ENCODE measurements at regions not wholly inside any gene's neighbourhood (a gene's known extent, or its start where the extent isn't known, plus 50 kb on each side); places are given as distances from the start of the nearest gene placed in this dataset.

GRCh38 chr1:199858171-199858570 is 169.3 kb upstream of the NR5A2 start:
- DNase-seq (no peak), ATAC-seq (replicated peaks in 1 of 4) (no peak)
- no peaks in the 10 kb centered on the region for H3K9me3 Mint-ChIP-seq
- Histone ChIP-seq H3K36me3 (ENCODE audit: control insufficient read depth in 2 of 2, extremely low read depth in 1 of 2, insufficient read depth in 1 of 2, low read length in 1 of 2) (no peaks in the 10 kb centered on the region), H3K4me1 (ENCODE audit: control insufficient read depth in 1 of 2, extremely low read depth in 1 of 2, insufficient read depth in 2 of 2, low read length in 2 of 2) (peaks cover 0 to 8% of the 10 kb centered on the region in 2 experiments), H3K4me3 (ENCODE audit: control insufficient read depth in 1 of 2, extremely low read depth in 1 of 2, low read length in 1 of 2) (no peak overlapping the region), H3K27ac (ENCODE audit: low read length) (no peak overlapping the region), H3K9me3 (no peaks in the 10 kb centered on the region), H3K27me3 (replicated peaks in 1 of 2; ENCODE audit: control insufficient read depth in 2 of 2, extremely low read depth in 1 of 2, insufficient read depth in 2 of 2, low read length in 1 of 2) (peaks cover 0 to 3% of the 10 kb centered on the region in 2 experiments)
- POLR2A ChIA-PET: no interaction called here
- H3K36me3 Mint-ChIP-seq: no peaks in the 10 kb centered on the region
- WGBS (ENCODE audit: insufficient coverage): no CpG with 5 or more reads among the region's 4 CpGs
- no peak overlapping the region for H3K27ac Mint-ChIP-seq
- CTCF ChIA-PET: no interaction called here
- peaks cover 4 to 7% (median 6%) of the 10 kb centered on the region in 3 donors for H3K4me1 Mint-ChIP-seq
- H3K27me3 Mint-ChIP-seq: peaks cover 0 to 16% of the 10 kb centered on the region in 2 donors
- no peak overlapping the region for H3K4me3 Mint-ChIP-seq

GRCh38 chr1:199858856-199859255 is 168.7 kb upstream of the NR5A2 start:
- WGBS (ENCODE audit: insufficient coverage): no CpG with 5 or more reads among the region's 1 CpG
- Mint-ChIP-seq H3K4me1 (peaks cover 4 to 7% (median 6%) of the 10 kb centered on the region in 3 donors), H3K9me3 (no peaks in the 10 kb centered on the region), H3K4me3 (no peak overlapping the region), H3K27ac (no peak overlapping the region), H3K27me3 (peaks cover 0 to 16% of the 10 kb centered on the region in 2 donors), H3K36me3 (no peaks in the 10 kb centered on the region)
- no peak overlapping the region for H3K27ac ChIP-seq (ENCODE audit: low read length)
- no peak overlapping the region for H3K4me3 ChIP-seq (ENCODE audit: control insufficient read depth in 1 of 2, extremely low read depth in 1 of 2, low read length in 1 of 2)
- peaks cover 0 to 3% of the 10 kb centered on the region in 2 experiments for H3K27me3 ChIP-seq (replicated peaks in 1 of 2; ENCODE audit: control insufficient read depth in 2 of 2, extremely low read depth in 1 of 2, insufficient read depth in 2 of 2, low read length in 1 of 2)
- ATAC-seq (replicated peaks in 1 of 4): no peak
- ChIA-PET POLR2A (no interaction called here), CTCF (no interaction called here)
- no peaks in the 10 kb centered on the region for H3K36me3 ChIP-seq (ENCODE audit: control insufficient read depth in 2 of 2, extremely low read depth in 1 of 2, insufficient read depth in 1 of 2, low read length in 1 of 2)
- H3K9me3 ChIP-seq: no peaks in the 10 kb centered on the region
- peaks cover 0 to 8% of the 10 kb centered on the region in 2 experiments for H3K4me1 ChIP-seq (ENCODE audit: control insufficient read depth in 1 of 2, extremely low read depth in 1 of 2, insufficient read depth in 2 of 2, low read length in 2 of 2)
- no peak for DNase-seq

DNA sequence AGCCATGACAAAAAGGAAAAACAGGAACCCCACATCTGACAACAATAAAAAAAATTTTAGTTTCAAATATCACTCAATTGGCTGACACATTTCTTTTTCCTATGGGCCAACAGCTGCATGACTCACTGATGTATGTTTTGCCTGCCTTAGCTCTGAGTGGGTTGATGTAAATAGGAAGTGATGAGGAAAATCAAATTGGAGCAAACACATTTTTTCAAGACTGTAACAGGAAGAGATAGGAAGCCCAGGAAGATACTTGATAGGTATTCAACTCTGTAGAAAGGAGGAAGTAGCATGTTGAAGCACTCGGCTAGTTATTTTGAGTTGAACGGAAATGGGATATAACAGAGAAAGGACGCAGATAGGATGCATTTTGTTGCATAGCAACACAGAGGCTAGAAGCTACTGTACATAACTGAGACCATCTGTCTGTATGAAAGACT is 168.0 kb upstream of the NR5A2 start:
- Histone ChIP-seq H3K4me3 (ENCODE audit: control insufficient read depth in 1 of 2, extremely low read depth in 1 of 2, low read length in 1 of 2) (no peak overlapping the region), H3K36me3 (ENCODE audit: control insufficient read depth in 2 of 2, extremely low read depth in 1 of 2, insufficient read depth in 1 of 2, low read length in 1 of 2) (no peaks in the 10 kb centered on the region), H3K9me3 (no peaks in the 10 kb centered on the region), H3K27ac (ENCODE audit: low read length) (no peak overlapping the region), H3K27me3 (replicated peaks in 1 of 2; ENCODE audit: control insufficient read depth in 2 of 2, extremely low read depth in 1 of 2, insufficient read depth in 2 of 2, low read length in 1 of 2) (peaks cover 0 to 3% of the 10 kb centered on the region in 2 experiments), H3K4me1 (ENCODE audit: control insufficient read depth in 1 of 2, extremely low read depth in 1 of 2, insufficient read depth in 2 of 2, low read length in 2 of 2) (peaks cover 0 to 8% of the 10 kb centered on the region in 2 experiments)
- Mint-ChIP-seq H3K27ac (no peak overlapping the region), H3K27me3 (peaks cover 0 to 20% of the 10 kb centered on the region in 2 donors), H3K36me3 (no peaks in the 10 kb centered on the region), H3K9me3 (no peaks in the 10 kb centered on the region), H3K4me3 (no peak overlapping the region), H3K4me1 (peaks cover 4 to 7% (median 6%) of the 10 kb centered on the region in 3 donors)
- WGBS (ENCODE audit: insufficient coverage): 0% methylated on average over 3 of the region's 3 CpGs
- ChIA-PET POLR2A (no interaction called here), CTCF (no interaction called here)
- DNase-seq (peak in 1 of 35 experiments; percentile 1), ATAC-seq (replicated peaks in 1 of 4) (no peak)

DNA sequence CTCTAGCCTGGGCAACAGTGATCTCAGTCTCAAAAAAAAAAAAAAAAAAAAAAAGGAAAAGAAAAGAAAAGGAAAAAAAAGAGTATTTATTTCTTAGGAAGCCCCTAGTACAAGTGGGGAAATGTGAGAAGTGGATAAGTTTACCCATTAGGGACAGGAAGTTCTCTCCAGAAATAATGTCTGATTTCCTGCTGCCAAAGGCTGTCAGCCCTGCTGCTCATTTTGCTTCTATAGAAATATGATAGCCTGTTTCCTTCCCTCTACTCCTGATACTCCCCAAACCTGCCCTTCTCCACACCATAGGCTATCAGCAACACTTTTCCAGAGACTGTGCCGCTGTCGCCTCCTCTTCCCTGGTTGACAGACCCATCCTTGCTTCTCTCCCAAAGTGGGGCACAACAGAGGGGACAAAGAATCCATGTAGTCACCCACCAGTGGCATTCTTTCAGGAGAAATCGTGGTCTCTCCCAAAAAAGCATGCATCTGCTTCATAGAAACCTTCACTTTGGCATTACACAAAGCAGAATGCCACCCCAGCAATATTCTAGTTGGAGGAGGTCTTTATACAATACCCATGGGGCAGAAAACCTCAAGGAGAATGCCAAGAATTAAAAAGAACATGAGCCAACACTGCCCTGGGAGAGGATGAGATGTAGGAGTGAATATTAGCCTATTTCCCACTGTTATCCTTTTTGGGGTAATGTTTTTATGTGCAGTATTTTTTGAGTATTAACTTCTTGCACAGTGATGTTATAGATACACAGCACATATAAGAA is 166.3 kb upstream of the NR5A2 start:
- peaks cover 0 to 8% of the 10 kb centered on the region in 2 experiments for H3K4me1 ChIP-seq (ENCODE audit: control insufficient read depth in 1 of 2, extremely low read depth in 1 of 2, insufficient read depth in 2 of 2, low read length in 2 of 2)
- no peak for ATAC-seq (replicated peaks in 1 of 4)
- H3K4me3 Mint-ChIP-seq: no peak overlapping the region
- peaks cover 4 to 7% (median 6%) of the 10 kb centered on the region in 3 donors for H3K4me1 Mint-ChIP-seq
- WGBS (ENCODE audit: insufficient coverage): 100% methylated on average over 2 of the region's 3 CpGs
- ChIA-PET POLR2A (no interaction called here), CTCF (no interaction called here)
- H3K36me3 Mint-ChIP-seq: no peaks in the 10 kb centered on the region
- peaks cover 0 to 21% of the 10 kb centered on the region in 2 donors for H3K27me3 Mint-ChIP-seq
- peaks cover 0 to 5% of the 10 kb centered on the region in 2 experiments for H3K27me3 ChIP-seq (replicated peaks in 1 of 2; ENCODE audit: control insufficient read depth in 2 of 2, extremely low read depth in 1 of 2, insufficient read depth in 2 of 2, low read length in 1 of 2)
- H3K27ac Mint-ChIP-seq: no peak overlapping the region
- no peak overlapping the region for H3K27ac ChIP-seq (ENCODE audit: low read length)
- H3K9me3 ChIP-seq: no peaks in the 10 kb centered on the region
- DNase-seq: no peak
- no peak overlapping the region for H3K4me3 ChIP-seq (ENCODE audit: control insufficient read depth in 1 of 2, extremely low read depth in 1 of 2, low read length in 1 of 2)
- no peaks in the 10 kb centered on the region for H3K9me3 Mint-ChIP-seq
- H3K36me3 ChIP-seq (ENCODE audit: control insufficient read depth in 2 of 2, extremely low read depth in 1 of 2, insufficient read depth in 1 of 2, low read length in 1 of 2): no peaks in the 10 kb centered on the region

GRCh38 chr1:199862047-199862446 is 165.5 kb upstream of the NR5A2 start:
- Mint-ChIP-seq H3K4me3 (no peak overlapping the region), H3K4me1 (peaks cover 4 to 7% (median 6%) of the 10 kb centered on the region in 3 donors), H3K27ac (no peak overlapping the region), H3K27me3 (peaks cover 0 to 18% of the 10 kb centered on the region in 2 donors), H3K9me3 (no peaks in the 10 kb centered on the region), H3K36me3 (no peaks in the 10 kb centered on the region)
- ATAC-seq (replicated peaks in 1 of 4): no peak
- Histone ChIP-seq H3K9me3 (no peaks in the 10 kb centered on the region), H3K36me3 (ENCODE audit: control insufficient read depth in 2 of 2, extremely low read depth in 1 of 2, insufficient read depth in 1 of 2, low read length in 1 of 2) (no peaks in the 10 kb centered on the region), H3K4me1 (ENCODE audit: control insufficient read depth in 1 of 2, extremely low read depth in 1 of 2, insufficient read depth in 2 of 2, low read length in 2 of 2) (peaks cover 0 to 8% of the 10 kb centered on the region in 2 experiments), H3K27ac (ENCODE audit: low read length) (no peak overlapping the region), H3K4me3 (ENCODE audit: control insufficient read depth in 1 of 2, extremely low read depth in 1 of 2, low read length in 1 of 2) (no peak overlapping the region), H3K27me3 (replicated peaks in 1 of 2; ENCODE audit: control insufficient read depth in 2 of 2, extremely low read depth in 1 of 2, insufficient read depth in 2 of 2, low read length in 1 of 2) (peaks cover 0 to 7% of the 10 kb centered on the region in 2 experiments)
- ChIA-PET POLR2A (interaction anchor here in 1 of 2 donors (0.6 kb wide), 1 partner anchor 8 kb away, joined by 5 read pairs; no protein-coding TSS in a partner anchor), CTCF (no interaction called here)
- DNase-seq: no peak
- no CpG with 5 or more reads among the region's 2 CpGs for WGBS (ENCODE audit: insufficient coverage)

- Mint-ChIP-seq H3K4me3 (no peak overlapping the region), H3K36me3 (no peaks in the 10 kb centered on the region), H3K4me1 (peaks cover 0 to 3% (median 0%) of the 10 kb centered on the region in 3 donors), H3K27ac (no peak overlapping the region), H3K27me3 (peaks cover 0 to 9% of the 10 kb centered on the region in 2 donors), H3K9me3 (no peaks in the 10 kb centered on the region)
- Histone ChIP-seq H3K27ac (ENCODE audit: low read length) (no peak overlapping the region), H3K27me3 (replicated peaks in 1 of 2; ENCODE audit: control insufficient read depth in 2 of 2, extremely low read depth in 1 of 2, insufficient read depth in 2 of 2, low read length in 1 of 2) (peaks cover 0 to 12% of the 10 kb centered on the region in 2 experiments), H3K4me1 (ENCODE audit: control insufficient read depth in 1 of 2, extremely low read depth in 1 of 2, insufficient read depth in 2 of 2, low read length in 2 of 2) (no peaks in the 10 kb centered on the region), H3K36me3 (ENCODE audit: control insufficient read depth in 2 of 2, extremely low read depth in 1 of 2, insufficient read depth in 1 of 2, low read length in 1 of 2) (no peaks in the 10 kb centered on the region), H3K9me3 (no peaks in the 10 kb centered on the region), H3K4me3 (ENCODE audit: control insufficient read depth in 1 of 2, extremely low read depth in 1 of 2, low read length in 1 of 2) (no peak overlapping the region)
- DNase-seq (no peak), ATAC-seq (replicated peaks in 1 of 4) (no peak)
- POLR2A ChIA-PET: no interaction called here
- 86% methylated on average over 2 of the region's 5 CpGs for WGBS (ENCODE audit: insufficient coverage)
- CTCF ChIA-PET: no interaction called here
Observed at GRCh38 chr1:199866210-199866617, 161.3 kb upstream of the NR5A2 start.
